Smooth muscle cell (in vitro differentiated cells): ENCODE measurements at regions not wholly inside any gene's neighbourhood (a gene's known extent, or its start where the extent isn't known, plus 50 kb on each side); places are given as distances from the start of the nearest gene placed in this dataset.

Experiments
- DNase-seq: peaks from one replicate; lab custom pipeline; 2025; ENCODE audit not compliant: unreplicated experiment; lab: John Stamatoyannopoulos, UW
- H2AFZ ChIP-seq: fragments of 200-600 bp; sonication (generic); 2 replicates; pipeline ENCODE4 v1.6.0; 2016; ENCODE audit warnings: antibody characterized with exemption, low read depth, mild to moderate bottlenecking
- H3F3A ChIP-seq: fragments of 200-600 bp; sonication (generic); 2 replicates; pipeline ENCODE4 v1.6.0; 2017; ENCODE audit warnings: antibody characterized with exemption, low read depth
- H3K27ac ChIP-seq: fragments of 200-600 bp; sonication (generic); 2 replicates; pipeline ENCODE4 v1.5.1; 2016; ENCODE audit warnings: low read depth, mild to moderate bottlenecking
- H3K27me3 ChIP-seq: fragments of 200-600 bp; sonication (generic); 2 replicates; pipeline ENCODE4 v1.6.1; 2016; ENCODE audit warnings: low read depth, mild to moderate bottlenecking
- H3K36me3 ChIP-seq: fragments of 200-600 bp; sonication (generic); 2 replicates; pipeline ENCODE4 v1.5.1; 2016; ENCODE audit warnings: low read depth
- H3K4me1 ChIP-seq: fragments of 200-600 bp; sonication (generic); 2 replicates; pipeline ENCODE4 v1.5.1; 2016; ENCODE audit warnings: low read depth
- H3K4me2 ChIP-seq: fragments of 200-600 bp; sonication (generic); 2 replicates; pipeline ENCODE4 v1.6.0; 2016; ENCODE audit warnings: mild to moderate bottlenecking
- H3K4me3 ChIP-seq: fragments of 200-600 bp; sonication (generic); 2 replicates; pipeline ENCODE4 v1.5.1; 2016; ENCODE audit warnings: mild to moderate bottlenecking
- H3K79me2 ChIP-seq: fragments of 200-600 bp; sonication (generic); 2 replicates; pipeline ENCODE4 v1.6.0; 2016; ENCODE audit warnings: low read depth, mild to moderate bottlenecking
- H3K9ac ChIP-seq: fragments of 200-600 bp; sonication (generic); 2 replicates; pipeline ENCODE4 v1.6.0; 2016; ENCODE audit warnings: low read depth
- H3K9me3 ChIP-seq: fragments of 200-600 bp; sonication (generic); replicated peaks from 2 replicates; pipeline ENCODE4 v1.5.1; 2016; ENCODE audit warnings: low read depth
- H4K20me1 ChIP-seq: fragments of 200-600 bp; sonication (generic); 2 replicates; pipeline ENCODE4 v1.6.0; 2016; ENCODE audit warnings: low read depth
- WGBS: methylation state at CpG from one replicate; pipeline ENCODE4 v1.1.7; 2016; ENCODE audit warnings: low lambda C conversion rate; 5-methylcytosine and 5-hydroxymethylcytosine counted together
- TF ChIP-seq, protein P1 (sequence below): fragments of 200-600 bp; sonication (generic); IDR thresholded peaks from 2 replicates; pipeline ENCODE4 v1.5.1; 2017; ENCODE audit warnings: borderline replicate concordance, mild to moderate bottlenecking, antibody characterized with exemption; ENCODE audit not compliant: insufficient read depth, poor library complexity, severe bottlenecking

GRCh38 chr5:40258222-40258621, 421.5 kb upstream of the PTGER4 start:
- 92% methylated on average over 1 of the region's 1 CpG for WGBS
- Histone ChIP-seq H3K4me3 (no peak overlapping the region), H3K9ac (no peak overlapping the region), H3K4me2 (no peak overlapping the region), H3K27me3 (no peaks in the 10 kb centered on the region), H3K4me1 (no peaks in the 10 kb centered on the region), H3F3A (no peaks in the 10 kb centered on the region), H4K20me1 (no peaks in the 10 kb centered on the region), H3K27ac (no peak overlapping the region), H3K79me2 (no peaks in the 10 kb centered on the region), H3K9me3 (no peaks in the 10 kb centered on the region), H2AFZ (no peak overlapping the region), H3K36me3 (no peaks in the 10 kb centered on the region)
- no peak for DNase-seq
- TF ChIP-seq, protein P1, sequence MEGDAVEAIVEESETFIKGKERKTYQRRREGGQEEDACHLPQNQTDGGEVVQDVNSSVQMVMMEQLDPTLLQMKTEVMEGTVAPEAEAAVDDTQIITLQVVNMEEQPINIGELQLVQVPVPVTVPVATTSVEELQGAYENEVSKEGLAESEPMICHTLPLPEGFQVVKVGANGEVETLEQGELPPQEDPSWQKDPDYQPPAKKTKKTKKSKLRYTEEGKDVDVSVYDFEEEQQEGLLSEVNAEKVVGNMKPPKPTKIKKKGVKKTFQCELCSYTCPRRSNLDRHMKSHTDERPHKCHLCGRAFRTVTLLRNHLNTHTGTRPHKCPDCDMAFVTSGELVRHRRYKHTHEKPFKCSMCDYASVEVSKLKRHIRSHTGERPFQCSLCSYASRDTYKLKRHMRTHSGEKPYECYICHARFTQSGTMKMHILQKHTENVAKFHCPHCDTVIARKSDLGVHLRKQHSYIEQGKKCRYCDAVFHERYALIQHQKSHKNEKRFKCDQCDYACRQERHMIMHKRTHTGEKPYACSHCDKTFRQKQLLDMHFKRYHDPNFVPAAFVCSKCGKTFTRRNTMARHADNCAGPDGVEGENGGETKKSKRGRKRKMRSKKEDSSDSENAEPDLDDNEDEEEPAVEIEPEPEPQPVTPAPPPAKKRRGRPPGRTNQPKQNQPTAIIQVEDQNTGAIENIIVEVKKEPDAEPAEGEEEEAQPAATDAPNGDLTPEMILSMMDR, result no peak

GRCh38 chr5:40240671-40241070, 439.0 kb upstream of the PTGER4 start:
- no peak for DNase-seq
- no peak overlapping the region for H2AFZ ChIP-seq
- no peaks in the 10 kb centered on the region for H3K9me3 ChIP-seq
- H3K4me2 ChIP-seq, result no peak overlapping the region
- no peaks in the 10 kb centered on the region for H3K4me1 ChIP-seq
- TF ChIP-seq, protein P1, result no peak
- H3K27me3 ChIP-seq, result no peaks in the 10 kb centered on the region
- H3K4me3 ChIP-seq, result no peak overlapping the region
- no peak overlapping the region for H3K27ac ChIP-seq
- no peaks in the 10 kb centered on the region for H3K36me3 ChIP-seq
- H3K9ac ChIP-seq, result no peak overlapping the region
- no peaks in the 10 kb centered on the region for H3K79me2 ChIP-seq
- H3F3A ChIP-seq, result no peaks in the 10 kb centered on the region
- H4K20me1 ChIP-seq, result no peaks in the 10 kb centered on the region

DNA sequence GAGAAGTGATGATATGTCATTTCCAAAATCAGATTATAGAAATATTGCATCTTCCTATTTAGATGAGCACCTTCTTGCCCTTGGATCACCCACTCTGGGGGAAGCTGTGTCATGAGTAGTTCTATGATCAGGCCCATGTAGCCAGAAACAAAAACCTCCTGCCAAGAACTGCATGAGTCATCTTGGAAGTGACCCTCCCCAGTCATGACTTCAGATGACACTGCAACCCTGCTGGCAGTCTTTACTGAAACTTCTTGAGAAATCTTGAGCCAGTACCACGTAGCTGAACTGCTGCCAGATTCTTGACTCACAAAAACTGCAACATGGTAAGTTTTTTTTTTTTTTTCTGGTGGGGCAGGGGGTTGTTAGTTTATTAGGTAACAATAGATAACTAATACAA, 439.6 kb upstream of the PTGER4 start:
- Histone ChIP-seq H2AFZ (no peak overlapping the region), H3F3A (no peaks in the 10 kb centered on the region), H3K4me3 (no peak overlapping the region), H3K27me3 (no peaks in the 10 kb centered on the region), H3K36me3 (no peaks in the 10 kb centered on the region), H4K20me1 (no peaks in the 10 kb centered on the region), H3K9ac (no peak overlapping the region), H3K79me2 (no peaks in the 10 kb centered on the region), H3K4me1 (no peaks in the 10 kb centered on the region), H3K4me2 (no peak overlapping the region), H3K9me3 (no peaks in the 10 kb centered on the region), H3K27ac (no peak overlapping the region)
- TF ChIP-seq, protein P1, result no peak
- no peak for DNase-seq
- whole genome bisulfite sequencing, result 73% methylated on average over 1 of the region's 1 CpG

GRCh38 chr5:40238066-40238745, 441.5 kb upstream of the PTGER4 start:
- Histone ChIP-seq H3K4me2 (no peak overlapping the region), H3K4me3 (no peak overlapping the region), H3K4me1 (no peaks in the 10 kb centered on the region), H3F3A (no peaks in the 10 kb centered on the region), H3K9me3 (no peaks in the 10 kb centered on the region), H4K20me1 (no peaks in the 10 kb centered on the region), H2AFZ (no peak overlapping the region), H3K27ac (no peak overlapping the region), H3K27me3 (no peaks in the 10 kb centered on the region), H3K36me3 (no peaks in the 10 kb centered on the region), H3K79me2 (no peaks in the 10 kb centered on the region), H3K9ac (no peak overlapping the region)
- TF ChIP-seq, protein P1, result no peak
- WGBS, result 87% methylated on average over 5 of the region's 5 CpGs
- DNase-seq, result no peak
